ENCODE measurements at regions not wholly inside any gene's neighbourhood (a gene's known extent, or its start where the extent isn't known, plus 50 kb on each side); places are given as distances from the start of the nearest gene placed in this dataset.

DNA sequence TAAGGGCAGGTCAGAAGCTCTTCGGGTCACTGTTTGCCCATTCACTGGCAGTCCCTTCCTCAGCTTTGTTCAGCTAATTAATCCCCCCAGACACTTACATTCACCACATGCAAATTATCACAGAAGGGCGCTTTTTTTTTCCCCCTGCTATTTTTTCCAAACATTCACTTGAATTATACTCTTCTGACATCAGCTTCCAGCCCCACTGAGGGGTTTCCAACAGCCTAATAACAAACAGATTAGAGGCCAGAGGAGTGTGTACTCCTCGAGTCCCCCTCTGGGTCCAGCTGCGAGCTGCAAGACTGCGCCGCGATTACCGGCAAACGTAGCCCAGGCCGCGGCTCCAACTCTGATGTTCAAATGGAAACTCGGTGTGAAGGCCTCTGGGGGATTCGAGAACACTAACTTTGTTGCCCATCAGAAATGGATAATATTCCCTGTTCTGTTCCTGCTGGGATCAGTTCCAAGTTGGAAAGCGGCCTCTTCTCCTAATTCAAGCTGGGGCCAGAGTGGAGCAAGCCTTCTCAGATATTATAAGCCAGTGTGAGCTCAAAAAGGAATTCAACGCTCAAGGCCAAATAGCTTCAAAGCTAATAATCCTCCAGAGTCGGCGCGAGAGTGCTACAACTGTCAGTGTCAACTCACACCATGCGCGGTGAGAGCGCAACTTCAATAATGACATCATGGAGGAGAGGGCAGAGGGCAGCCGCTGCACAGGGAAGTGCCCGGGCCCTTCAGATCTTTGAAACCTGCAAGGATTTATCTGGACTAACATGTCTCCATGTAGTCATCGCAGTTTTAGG lies 560.8 kb downstream of the BNC2 start:
- no peak for DNase-seq (ENCODE audit: low read depth in 2 of 2)

- DNase-seq (ENCODE audit: low read depth in 2 of 2), result no peak
These were observed 560.0 kb downstream of the BNC2 start for GRCh38 chr9:16310278-16311110.

GRCh38 chr9:16312116-16312515 lies 558.4 kb downstream of the BNC2 start:
- DNase-seq (ENCODE audit: low read depth in 2 of 2), result no peak

- DNase-seq (ENCODE audit: low read depth in 2 of 2), result no peak
These were observed 557.4 kb downstream of the BNC2 start for GRCh38 chr9:16312962-16313546.

DNA sequence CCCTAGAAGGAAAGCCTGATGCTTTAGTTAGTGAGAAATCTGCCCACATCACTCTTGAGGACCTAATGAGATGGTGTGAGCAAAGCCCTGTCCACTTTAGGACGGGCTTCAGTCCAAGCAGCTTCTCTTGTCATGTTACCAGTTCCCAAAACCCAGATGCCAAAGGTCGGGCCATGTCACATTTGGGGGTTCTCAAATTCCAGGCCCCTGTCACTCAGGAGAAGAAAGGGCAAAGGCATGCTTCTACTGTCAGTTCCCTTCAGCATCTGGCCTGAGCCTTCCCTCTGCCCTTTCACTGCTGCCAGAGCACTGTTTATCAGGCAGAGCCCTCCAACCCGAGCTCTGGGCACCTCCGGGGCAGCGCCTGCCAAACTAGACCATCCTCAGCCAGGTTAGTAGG lies 556.0 kb downstream of the BNC2 start:
- no peak for DNase-seq (ENCODE audit: low read depth in 2 of 2)

GRCh38 chr9:16315720-16316119 lies 554.8 kb downstream of the BNC2 start:
- DNase-seq (ENCODE audit: low read depth in 2 of 2), result no peak

- DNase-seq (ENCODE audit: low read depth in 2 of 2), result no peak
These were observed 554.0 kb downstream of the BNC2 start for GRCh38 chr9:16316456-16316855.

DNA sequence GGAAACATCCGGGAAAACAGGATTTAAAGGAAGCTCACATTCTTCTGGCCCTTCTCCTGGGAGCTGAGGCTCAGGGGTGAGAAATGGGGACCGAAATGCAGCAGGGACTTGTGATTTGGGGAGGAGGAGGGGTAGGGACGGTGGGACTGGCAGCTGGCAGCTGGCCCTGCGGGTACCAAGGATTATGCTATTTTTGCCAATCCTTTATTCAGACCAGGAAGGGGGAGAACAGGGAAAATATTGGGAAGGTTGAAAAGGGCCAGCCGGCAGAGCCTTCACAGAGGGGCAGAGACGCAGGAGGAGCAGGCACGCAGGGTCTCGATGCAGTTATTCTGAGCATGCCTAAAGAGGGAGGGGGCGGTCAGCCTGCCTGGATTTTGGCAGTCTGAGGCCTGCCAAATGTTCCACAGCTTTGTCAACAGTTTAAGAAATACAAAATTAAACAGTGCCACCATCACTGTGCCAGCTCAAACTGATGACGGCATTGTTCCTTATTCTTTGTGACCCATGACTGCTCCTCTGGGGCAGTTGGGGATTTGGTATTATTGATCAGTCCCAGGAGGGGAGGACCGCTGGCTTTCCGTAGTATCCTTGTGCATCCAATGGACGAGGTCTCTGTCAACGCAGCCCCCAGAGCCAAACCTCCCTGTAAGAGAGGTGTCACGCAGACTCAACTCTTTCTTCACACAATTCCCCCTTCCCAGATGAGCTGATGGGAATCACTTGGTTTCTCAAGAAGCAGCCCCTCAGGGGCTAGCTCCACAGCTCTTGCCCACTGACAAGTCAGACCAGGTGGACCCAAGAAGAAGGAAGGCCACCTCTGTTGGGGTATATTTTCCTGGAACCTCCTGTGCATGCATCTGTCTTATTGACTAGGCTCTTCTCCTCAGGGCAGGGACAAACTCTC lies 553.3 kb downstream of the BNC2 start:
- no peak for DNase-seq (ENCODE audit: low read depth in 2 of 2)

DNA sequence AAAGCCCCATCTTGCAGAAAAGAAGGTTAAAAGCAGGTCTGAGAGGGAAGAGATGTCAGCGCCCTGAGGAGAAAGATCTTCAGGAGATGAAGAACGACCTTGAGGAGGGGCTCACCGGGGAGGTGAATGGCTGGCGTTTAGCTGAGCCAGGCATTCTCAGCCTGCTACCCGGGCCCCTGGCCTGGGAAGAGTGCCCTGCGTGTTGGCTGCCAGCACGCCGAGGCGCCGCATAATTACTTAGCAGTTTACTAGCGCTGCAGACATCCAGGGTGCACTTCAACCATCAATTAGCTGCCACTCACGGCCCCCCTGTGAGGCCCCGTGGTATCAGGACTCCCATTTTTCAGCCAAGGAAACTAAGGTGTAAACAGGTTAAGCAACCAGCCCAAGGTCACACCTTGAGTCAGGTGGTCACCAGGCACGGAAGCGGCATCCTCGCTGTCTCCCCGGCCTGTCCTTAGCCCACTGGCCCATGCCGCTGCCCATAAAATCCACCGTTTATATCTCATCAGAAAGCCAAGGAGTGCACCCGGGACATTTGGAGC lies 551.9 kb downstream of the BNC2 start:
- DNase-seq (ENCODE audit: low read depth in 2 of 2), result no peak

GRCh38 chr9:16319646-16320045 lies 550.8 kb downstream of the BNC2 start:
- DNase-seq (ENCODE audit: low read depth in 2 of 2), result no peak

GRCh38 chr9:16320338-16320902 lies 550.0 kb downstream of the BNC2 start:
- no peak for DNase-seq (ENCODE audit: low read depth in 2 of 2)

GRCh38 chr9:16321461-16322119 lies 548.9 kb downstream of the BNC2 start:
- no peak for DNase-seq (ENCODE audit: low read depth in 2 of 2)

DNA sequence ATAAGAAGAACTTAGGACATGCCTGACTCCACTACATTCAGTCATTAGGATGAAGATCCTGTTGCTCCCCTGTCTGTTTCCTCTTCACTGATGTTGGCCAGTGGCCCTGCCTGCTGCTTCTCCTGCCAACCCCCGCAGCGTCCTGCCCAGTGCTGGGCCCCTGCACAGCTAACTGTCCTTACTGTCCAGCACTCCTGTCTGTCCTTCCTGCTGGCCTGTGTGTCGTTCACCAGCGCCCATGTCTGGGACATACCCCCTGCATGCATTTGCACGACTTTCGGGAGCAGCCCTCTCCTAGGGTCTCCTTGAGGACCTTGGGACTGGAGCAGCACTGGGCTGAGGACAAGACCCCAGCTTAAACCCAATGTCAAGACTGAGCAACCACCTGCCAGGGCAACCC lies 547.6 kb downstream of the BNC2 start:
- no peak for DNase-seq (ENCODE audit: low read depth in 2 of 2)

- DNase-seq (ENCODE audit: low read depth in 2 of 2), result no peak
These were observed 544.5 kb downstream of the BNC2 start for GRCh38 chr9:16325966-16326365.

GRCh38 chr9:16328349-16328748 lies 542.1 kb downstream of the BNC2 start:
- DNase-seq (ENCODE audit: low read depth in 2 of 2), result no peak

- DNase-seq (ENCODE audit: low read depth in 2 of 2), result no peak
These were observed 540.8 kb downstream of the BNC2 start for GRCh38 chr9:16329671-16330113.

DNA sequence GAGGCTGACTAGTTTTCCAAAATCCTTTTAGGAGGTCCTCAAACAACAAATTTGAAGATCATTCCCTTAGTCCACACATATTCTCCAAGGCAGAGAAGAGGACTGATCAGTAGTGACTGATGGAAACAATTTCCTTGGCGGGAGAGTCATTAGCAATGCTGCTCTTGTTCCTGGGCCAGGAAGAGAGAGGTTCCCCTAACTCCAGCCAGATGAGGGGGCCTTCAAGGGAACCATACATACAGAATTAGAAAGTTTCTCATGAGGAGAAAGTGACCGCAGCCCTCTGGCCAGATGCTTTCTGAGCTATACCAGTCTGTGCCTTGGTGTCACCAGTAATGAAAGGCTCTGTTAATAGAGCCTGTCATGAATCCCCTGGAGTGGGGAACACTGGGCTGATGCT lies 539.4 kb downstream of the BNC2 start:
- DNase-seq (ENCODE audit: low read depth in 2 of 2), result no peak

GRCh38 chr9:16331527-16331926 lies 538.9 kb downstream of the BNC2 start:
- no peak for DNase-seq (ENCODE audit: low read depth in 2 of 2)

DNA sequence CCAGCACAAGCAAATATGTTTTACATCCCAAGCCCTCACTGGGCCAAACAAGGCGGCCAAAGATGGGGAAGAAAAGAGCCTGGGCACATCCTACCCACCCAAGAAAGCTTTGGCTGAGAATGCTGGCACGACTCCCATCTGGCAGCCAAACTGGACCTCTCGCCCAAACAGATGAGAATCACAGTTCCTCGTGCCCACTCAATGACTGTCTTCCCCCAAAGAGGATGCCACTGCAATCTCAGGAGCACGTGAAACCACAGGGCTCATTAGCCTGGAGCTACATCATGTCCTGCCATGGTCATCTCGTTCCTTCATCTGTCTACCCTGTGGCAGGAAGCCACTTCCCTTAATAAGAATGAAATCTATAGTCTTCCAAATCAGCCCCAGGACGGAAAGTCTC lies 536.8 kb downstream of the BNC2 start:
- no peak for DNase-seq (ENCODE audit: low read depth in 2 of 2)

DNA sequence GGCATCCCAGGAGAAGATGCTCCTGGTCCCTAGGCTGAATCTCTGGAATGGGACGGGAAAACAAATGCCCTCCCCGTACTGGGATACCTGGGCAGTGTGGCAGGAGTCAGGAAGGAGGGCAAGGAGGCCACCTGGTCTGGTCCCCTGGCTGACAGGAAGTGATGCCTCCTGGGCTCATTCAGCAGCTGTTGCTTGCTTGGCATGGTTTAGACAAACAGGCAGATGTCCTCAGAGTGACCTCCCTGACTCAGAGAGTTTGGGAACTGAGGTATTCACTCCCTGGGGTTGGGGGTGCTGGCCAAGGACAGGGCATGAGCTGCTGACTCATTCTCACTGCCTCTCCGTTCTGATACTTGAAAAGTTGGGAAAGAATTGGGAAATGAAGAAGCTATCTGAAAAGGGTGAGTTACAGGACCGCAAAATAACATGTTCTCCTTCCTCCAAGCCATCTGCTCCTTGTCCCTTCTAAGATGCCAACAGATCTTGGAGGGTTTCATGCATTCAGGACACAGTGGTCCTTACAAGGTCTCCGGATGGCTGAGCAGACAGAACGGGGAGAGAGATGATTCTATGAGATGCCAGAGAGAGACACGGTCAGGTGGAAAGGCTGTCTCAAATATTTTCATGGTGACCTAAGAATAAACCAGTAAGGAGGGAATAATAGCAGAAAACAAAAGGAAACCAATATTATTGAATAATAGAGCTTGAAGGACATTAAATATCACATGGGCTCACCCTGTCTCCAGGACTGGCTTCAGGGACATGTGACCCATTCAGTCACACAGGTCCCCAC lies 534.5 kb downstream of the BNC2 start:
- no peak for DNase-seq (ENCODE audit: low read depth in 2 of 2)

Measured in stimulated activated CD4-positive, alpha-beta T cell treated with anti-CD3 and anti-CD28 coated beads, Interleukin-15, amount 100 ng/mL, for 48 hours (primary cell).